GM12878 (cell line): ENCODE measurements at regions not wholly inside any gene's neighbourhood (a gene's known extent, or its start where the extent isn't known, plus 50 kb on each side); places are given as distances from the start of the nearest gene placed in this dataset.

Experiments
- ATAC-seq: fragments of 200-7000 bp; cut with Tn5 transposase; 3 replicates; pipeline ENCODE4 v1.9.1; 2020; ENCODE audit warnings: mild to moderate bottlenecking, moderate library complexity
- BruUV-seq: library from RNA; stranded (reverse); fragments of 400-500 nt; replicated peaks from 2 replicates; lab custom pipeline; 2021; lab: Mats Ljungman, UMichigan
- CTCF ChIA-PET: fragments of 300-600 bp; sonication (Branson Sonifier 250); formaldehyde crosslinking; extraction: SDS; loops from one replicate; lab custom pipeline; 2021; ENCODE audit warnings: inconsistent platforms; lab: Yijun Ruan, JAX
- POLR2A ChIA-PET: fragments of 350-600 bp; formaldehyde crosslinking; extraction: SDS; loops from one replicate; lab custom pipeline; 2021; ENCODE audit warnings: inconsistent platforms; lab: Charles Lee
- RAD21 ChIA-PET: fragments of 300-600 bp; sonication (Branson Sonifier 250); formaldehyde crosslinking; loops from one replicate; lab custom pipeline; 2023; ENCODE audit warnings: antibody characterized with exemption; ENCODE audit not compliant: unreplicated experiment; lab: Charles Lee
- SMC1A ChIA-PET: fragments of 300-600 bp; sonication (Branson Sonifier 250); formaldehyde crosslinking; loops from one replicate; lab custom pipeline; 2023; ENCODE audit not compliant: unreplicated experiment, uncharacterized antibody; lab: Charles Lee
- DNase-seq: peaks from one replicate; pipeline ENCODE4 v3.0.0-alpha.2; 2011; ENCODE audit warnings: low read depth, low spot score
- FAIRE-seq: peaks from 3 replicates; lab custom pipeline; 2011; peaks lifted over from hg19 to GRCh38; lab: Jason Lieb, UNC
- H2AFZ ChIP-seq: 2 replicates; pipeline ENCODE4 v1.6.0; 2011; ENCODE audit warnings: low read depth, low read length, control low read depth; ENCODE audit not compliant: control insufficient read depth
- H3K27ac ChIP-seq: 2 replicates; pipeline ENCODE4 v1.5.1; 2011; ENCODE audit warnings: control low read depth; ENCODE audit not compliant: control insufficient read depth, insufficient read depth
- H3K27me3 ChIP-seq, 2 experiments: replicated peaks in 1 of 2; 2 replicates each; pipeline versions ENCODE4 v1.6.0 to v1.6.1; 2011; ENCODE audit warnings: low read length in 1 of 2; ENCODE audit not compliant: control insufficient read depth in 2 of 2, insufficient read depth in 2 of 2
- H3K36me3 ChIP-seq, 2 experiments: 2 replicates each; pipeline ENCODE4 v1.5.1; 2011; ENCODE audit warnings: low read length in 1 of 2; ENCODE audit not compliant: control insufficient read depth in 2 of 2, insufficient read depth in 2 of 2
- H3K4me1 ChIP-seq: 2 replicates; pipeline ENCODE4 v1.6.1; 2011; ENCODE audit warnings: mild to moderate bottlenecking, low read length, moderate library complexity, mixed read lengths; ENCODE audit not compliant: control insufficient read depth, insufficient read depth
- H3K4me2 ChIP-seq: 2 replicates; pipeline ENCODE4 v1.6.0; 2011; ENCODE audit warnings: control low read depth; ENCODE audit not compliant: control insufficient read depth, insufficient read depth
- H3K4me3 ChIP-seq: fragments of 200-600 bp; sonication (generic); 2 replicates; pipeline ENCODE4 v1.5.1; 2016
- H3K79me2 ChIP-seq: 2 replicates; pipeline ENCODE4 v1.6.0; 2011; ENCODE audit warnings: low read length; ENCODE audit not compliant: control insufficient read depth, insufficient read depth
- H3K9ac ChIP-seq: 2 replicates; pipeline ENCODE4 v1.8.0; 2011; ENCODE audit warnings: low read length, control low read depth, mixed read lengths; ENCODE audit not compliant: control insufficient read depth, insufficient read depth
- H3K9me3 ChIP-seq: replicated peaks from 3 replicates; pipeline ENCODE4 v1.5.1; 2011; ENCODE audit warnings: mild to moderate bottlenecking, low read length; ENCODE audit not compliant: control insufficient read depth, insufficient read depth
- H4K20me1 ChIP-seq: 2 replicates; pipeline ENCODE4 v1.6.0; 2011; ENCODE audit not compliant: control insufficient read depth, insufficient read depth
- CREB1 ChIP-seq: IDR thresholded peaks from 2 replicates; pipeline ENCODE4 v1.6.1; 2012; ENCODE audit warnings: low read depth, mild to moderate bottlenecking, inconsistent platforms
- CREM ChIP-seq: IDR thresholded peaks from 2 replicates; pipeline ENCODE4 v1.6.1; 2014; ENCODE audit warnings: antibody characterized with exemption, low read depth
- EED ChIP-seq: sonication (generic); IDR thresholded peaks from 2 replicates; pipeline ENCODE4 v1.6.1; 2016; ENCODE audit warnings: antibody characterized with exemption, low read depth
- EGR1 ChIP-seq, 2 experiments: IDR thresholded peaks; 1 replicate in 1 of 2; 2 replicates in 1 of 2; pipeline ENCODE4 v1.6.1; 2011 to 2012; ENCODE audit warnings: low read depth in 2 of 2, low read length in 2 of 2, borderline replicate concordance in 1 of 2, mild to moderate bottlenecking in 1 of 2, moderate library complexity in 1 of 2
- EZH2 ChIP-seq: IDR thresholded peaks from 2 replicates; pipeline ENCODE4 v1.6.1; 2012; ENCODE audit warnings: low read depth, mild to moderate bottlenecking, control low read depth, inconsistent platforms, low read length, borderline replicate concordance; ENCODE audit not compliant: control insufficient read depth
- FOXK2 ChIP-seq: fragments of 450-650 bp; IDR thresholded peaks from 2 replicates; pipeline ENCODE4 v1.6.1; 2017; ENCODE audit warnings: mild to moderate bottlenecking, moderate library complexity
- GATAD2B ChIP-seq: fragments of 450-650 bp; conservative IDR thresholded peaks from 2 replicates; pipeline ENCODE4 v1.6.1; 2017; ENCODE audit warnings: low read depth, mild to moderate bottlenecking, moderate library complexity
- HSF1 ChIP-seq: fragments of 150-350 bp; IDR thresholded peaks from 2 replicates; pipeline ENCODE4 v1.6.1; 2014; ENCODE audit warnings: mild to moderate bottlenecking, low read depth, low read length
- IKZF1 ChIP-seq: fragments of 450-650 bp; conservative IDR thresholded peaks from 2 replicates; pipeline ENCODE4 v1.6.1; 2017; ENCODE audit warnings: antibody characterized with exemption, mild to moderate bottlenecking
- NBN ChIP-seq: fragments of 450-650 bp; IDR thresholded peaks from 2 replicates; pipeline ENCODE4 v1.6.1; 2016
- NFIC ChIP-seq: IDR thresholded peaks from 2 replicates; pipeline ENCODE4 v1.6.1; 2012; ENCODE audit warnings: low read depth, mild to moderate bottlenecking, inconsistent platforms, low read length, moderate library complexity
- NFXL1 ChIP-seq: fragments of 450-650 bp; IDR thresholded peaks from 2 replicates; pipeline ENCODE4 v1.6.1; 2017; ENCODE audit warnings: antibody characterized with exemption, mild to moderate bottlenecking, borderline replicate concordance
- PAX8 ChIP-seq: fragments of 450-650 bp; IDR thresholded peaks from 2 replicates; pipeline ENCODE4 v1.6.1; 2017; ENCODE audit warnings: mild to moderate bottlenecking, moderate library complexity
- RAD51 ChIP-seq: fragments of 450-650 bp; IDR thresholded peaks from 2 replicates; pipeline ENCODE4 v1.6.1; 2016; ENCODE audit warnings: moderate library complexity, mild to moderate bottlenecking, inconsistent platforms
- SUPT20H ChIP-seq: IDR thresholded peaks from 2 replicates; pipeline ENCODE4 v1.6.1; 2011; ENCODE audit warnings: low read depth, mild to moderate bottlenecking, low read length, moderate library complexity, borderline replicate concordance; ENCODE audit not compliant: control insufficient read depth
- TCF3 ChIP-seq: IDR thresholded peaks from 2 replicates; pipeline ENCODE4 v1.6.1; 2012; ENCODE audit warnings: low read depth, mild to moderate bottlenecking, low read length, borderline replicate concordance; ENCODE audit not compliant: insufficient read depth
- ZBTB33 ChIP-seq: fragments of 450-650 bp; IDR thresholded peaks from 2 replicates; pipeline ENCODE4 v1.6.1; 2017; ENCODE audit warnings: mild to moderate bottlenecking
- WGBS: methylation state at CpG from one replicate; pipeline ENCODE4 v1.1.6; 2016; ENCODE audit warnings: low lambda C conversion rate; ENCODE audit not compliant: insufficient replicate concordance, insufficient coverage; ENCODE audit errors: missing lambda C conversion rate; 5-methylcytosine and 5-hydroxymethylcytosine counted together
- in situ Hi-C: fragments of 300-500 bp; cut with MboI; formaldehyde crosslinking; loops from 9 replicates; pipeline ENCODE4 v1.14.3; 2018; ENCODE audit warnings: mixed read lengths
- intact Hi-C: fragments of 100-400 bp; cut with micrococcal nuclease; formaldehyde crosslinking; loops from one replicate; pipeline ENCODE4 v1.14.2; 2022; ENCODE audit not compliant: unreplicated experiment

GRCh38 chr6:135774006-135774405, 77.5 kb upstream of the PDE7B start:
- ChIA-PET SMC1A (interaction anchor here (0.5 kb wide), 1 partner anchor 94 kb away, joined by 3 read pairs; no protein-coding TSS in a partner anchor), RAD21 (no interaction called here), POLR2A (no interaction called here), CTCF (no interaction called here)
- Histone ChIP-seq H3K36me3 (no peaks in the 10 kb centered on the region), H3K79me2 (no peaks in the 10 kb centered on the region), H4K20me1 (no peaks in the 10 kb centered on the region), H3K27ac (no peak overlapping the region), H3K27me3 (no peaks in the 10 kb centered on the region; a peak in 1 of 4 replicates), H3K4me1 (no peaks in the 10 kb centered on the region), H3K4me3 (no peak overlapping the region), H3K9me3 (no peaks in the 10 kb centered on the region), H3K9ac (no peak overlapping the region), H2AFZ (no peak overlapping the region), H3K4me2 (no peak overlapping the region)
- no peak for DNase-seq
- BruUV-seq, result no TSS peak
- no peak for TF ChIP-seq CREM
- no peak for TF ChIP-seq FOXK2
- TF ChIP-seq PAX8, result no peak
- WGBS, result 0% methylated on average over 1 of the region's 1 CpG
- FAIRE-seq, result no peak
- intact Hi-C loops, result no loop called here
- in situ Hi-C loops, result no loop called here
- ATAC-seq, result no peak

GRCh38 chr6:135779213-135779612, 72.3 kb upstream of the PDE7B start:
- no peak for FAIRE-seq
- H3K9ac ChIP-seq, result no peak overlapping the region
- TF ChIP-seq GATAD2B (no peak), PAX8 (no peak), HSF1 (no peak), NFXL1 (no peak), NFIC (no peak), SUPT20H (no peak), EGR1 (IDR thresholded peaks at IDR 0.05; ENCODE audit: borderline replicate concordance in 1 of 2, low read depth in 2 of 2, low read length in 2 of 2) (no peak), CREB1 (no peak), IKZF1 (no peak), ZBTB33 (no peak), RAD51 (no peak), TCF3 (no peak), EZH2 (no peak), EED (no peak), NBN (no peak)

More at GRCh38 chr6:135779213-135779612, 72.3 kb upstream of the PDE7B start:
- in situ Hi-C loops (no loop called here), intact Hi-C loops (no loop called here)
- POLR2A ChIA-PET, result no interaction called here
- H3K27ac ChIP-seq, result no peak overlapping the region
- H3K79me2 ChIP-seq, result no peaks in the 10 kb centered on the region
- H3K9me3 ChIP-seq, result no peaks in the 10 kb centered on the region
- no TSS peak for BruUV-seq
- H3K4me2 ChIP-seq, result no peak overlapping the region
- no peak overlapping the region for H3K4me3 ChIP-seq
- no peaks in the 10 kb centered on the region; a peak in 1 of 4 replicates for H3K27me3 ChIP-seq
- WGBS, result 0% methylated on average over 2 of the region's 2 CpGs
- H3K4me1 ChIP-seq, result no peaks in the 10 kb centered on the region
- no peak overlapping the region for H2AFZ ChIP-seq
- H3K36me3 ChIP-seq, result no peaks in the 10 kb centered on the region
- CTCF ChIA-PET, result interaction anchor here (1.2 kb wide), 1 partner anchor 21 kb away, joined by 3 read pairs; no protein-coding TSS in a partner anchor
- SMC1A ChIA-PET, result interaction anchor here (0.6 to 1.3 kb wide), 2 partner anchors 17 to 26 kb away, joined by 3 read pairs; no protein-coding TSS in a partner anchor
- no peak for DNase-seq
- RAD21 ChIA-PET, result no interaction called here
- H4K20me1 ChIP-seq, result no peaks in the 10 kb centered on the region
- ATAC-seq, result no peak
